K562 (cell line): ENCODE measurements at regions not wholly inside any gene's neighbourhood (a gene's known extent, or its start where the extent isn't known, plus 50 kb on each side); places are given as distances from the start of the nearest gene placed in this dataset.

Experiments
- CBFB ChIP-seq: sonication (generic); formaldehyde crosslinking; IDR thresholded peaks from 2 replicates; pipeline ENCODE4 v1.4.0; 2020; ENCODE audit warnings: mild to moderate bottlenecking, missing genetic modification reagents
- DACH1 ChIP-seq: fragments of 450-650 bp; IDR thresholded peaks from 2 replicates; pipeline ENCODE4 v1.6.1; 2018; ENCODE audit not compliant: partially characterized antibody
- E2F6 ChIP-seq, 2 experiments: IDR thresholded peaks; 2 replicates each; pipeline ENCODE4 v1.6.1; 2011; ENCODE audit warnings: borderline replicate concordance in 1 of 2, control low read depth in 1 of 2, low read depth in 1 of 2, low read length in 1 of 2, mild to moderate bottlenecking in 1 of 2, mixed read lengths in 1 of 2, moderate library complexity in 1 of 2; ENCODE audit not compliant: insufficient read depth in 1 of 2, insufficient read length in 1 of 2, poor library complexity in 1 of 2, severe bottlenecking in 1 of 2; ENCODE audit errors: extremely low read depth in 1 of 2
- FOXK1 ChIP-seq: sonication (generic); formaldehyde crosslinking; IDR thresholded peaks from 2 replicates; pipeline ENCODE4 v1.8.0; 2022; ENCODE audit warnings: missing genetic modification reagents, mild to moderate bottlenecking, borderline replicate concordance
- POLR2G ChIP-seq: fragments of 200-400 bp; formaldehyde crosslinking; IDR thresholded peaks from 2 replicates; pipeline ENCODE4 v1.6.1; 2017; ENCODE audit warnings: low read depth, mild to moderate bottlenecking, antibody characterized with exemption, low read length, moderate library complexity
- RNF2 ChIP-seq: sonication (generic); IDR thresholded peaks from 2 replicates; pipeline ENCODE4 v1.6.1; 2016
- RUNX1 ChIP-seq: sonication (generic); IDR thresholded peaks from 2 replicates; pipeline ENCODE4 v1.6.1; 2016; ENCODE audit warnings: antibody characterized with exemption, low read depth
- TBP ChIP-seq: optimal IDR thresholded peaks from 2 replicates; pipeline ENCODE3; 2011; ENCODE audit warnings: low read depth, low read length, improper control_type of control experiment
- ZNF146 ChIP-seq: IDR thresholded peaks from one replicate; pipeline ENCODE4 v1.6.1; 2018; ENCODE audit warnings: missing compliant biosample characterization; ENCODE audit not compliant: unreplicated experiment
- ZNF511 ChIP-seq: sonication (generic); formaldehyde crosslinking; IDR thresholded peaks from 2 replicates; pipeline ENCODE4 v1.8.0; 2022; ENCODE audit warnings: mild to moderate bottlenecking, missing genetic modification reagents
- TF ChIP-seq, protein P1 (sequence below): fragments of 450-650 bp; IDR thresholded peaks from 2 replicates; pipeline ENCODE4 v1.6.1; 2017; ENCODE audit warnings: antibody characterized with exemption, mild to moderate bottlenecking
- TF ChIP-seq, protein P2 (sequence below): sonication (generic); formaldehyde crosslinking; IDR thresholded peaks from 2 replicates; pipeline ENCODE4 v1.9.0; 2022; ENCODE audit warnings: mild to moderate bottlenecking, missing genetic modification reagents
- TF ChIP-seq, protein P3 (sequence below): fragments of 200-800 bp; sonication (Bioruptor generic); IDR thresholded peaks from 2 replicates; pipeline ENCODE4 v1.6.1; 2017; ENCODE audit warnings: missing genetic modification characterization, missing compliant biosample characterization
- TF ChIP-seq, protein P4 (sequence below): sonication (generic); formaldehyde crosslinking; IDR thresholded peaks from 2 replicates; pipeline ENCODE4 v1.8.0; 2023; ENCODE audit warnings: mild to moderate bottlenecking, missing genetic modification reagents

DNA sequence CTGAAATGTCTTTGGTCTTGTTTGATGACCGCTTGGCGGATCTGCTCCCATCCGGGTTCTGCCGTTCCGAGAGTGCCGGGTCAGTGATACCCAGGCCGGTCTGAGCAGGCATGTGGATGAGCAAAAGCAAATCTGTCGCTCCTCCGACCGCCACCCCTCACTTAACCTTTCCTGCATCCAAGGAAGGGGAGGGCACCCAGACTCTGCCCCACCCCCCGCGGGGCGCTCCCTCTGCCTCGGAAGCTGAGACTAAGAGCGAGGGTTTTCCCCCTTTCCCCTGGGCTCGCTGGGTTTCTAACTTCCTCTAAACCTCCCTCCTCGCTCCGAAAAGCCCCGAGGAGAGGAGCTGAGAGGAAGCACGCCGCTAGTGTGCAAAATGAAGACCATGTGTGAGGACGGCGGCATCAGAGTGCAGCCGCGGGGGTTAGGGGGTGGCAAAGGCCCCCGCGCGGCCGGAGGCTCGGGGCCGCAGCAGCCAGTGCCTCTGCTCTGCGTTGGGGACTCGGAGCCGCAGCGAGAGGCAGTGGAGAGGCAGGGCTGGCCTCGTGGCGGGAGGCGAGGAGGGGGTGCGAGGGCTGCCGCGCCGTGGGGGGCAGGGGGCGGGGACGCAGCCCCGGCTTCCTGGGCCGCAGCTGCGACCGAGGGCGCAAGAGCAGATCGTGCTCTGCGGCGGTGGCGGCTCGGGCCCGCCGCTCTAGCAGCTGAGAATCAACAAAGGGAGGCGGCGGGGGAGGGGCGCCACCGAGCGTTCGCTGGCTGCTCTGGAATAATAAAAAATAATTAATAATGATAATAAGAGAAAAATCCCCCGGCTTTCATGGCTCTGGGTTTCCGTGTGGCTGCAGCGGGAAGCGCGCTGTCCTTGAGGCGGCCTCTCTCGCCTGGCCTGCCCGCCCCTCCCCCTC lies 55.8 kb upstream of the BCOR start (continued):
- no peak for TF ChIP-seq ZNF511 (CRISPR knock-in tag)
- TF ChIP-seq, protein P1, sequence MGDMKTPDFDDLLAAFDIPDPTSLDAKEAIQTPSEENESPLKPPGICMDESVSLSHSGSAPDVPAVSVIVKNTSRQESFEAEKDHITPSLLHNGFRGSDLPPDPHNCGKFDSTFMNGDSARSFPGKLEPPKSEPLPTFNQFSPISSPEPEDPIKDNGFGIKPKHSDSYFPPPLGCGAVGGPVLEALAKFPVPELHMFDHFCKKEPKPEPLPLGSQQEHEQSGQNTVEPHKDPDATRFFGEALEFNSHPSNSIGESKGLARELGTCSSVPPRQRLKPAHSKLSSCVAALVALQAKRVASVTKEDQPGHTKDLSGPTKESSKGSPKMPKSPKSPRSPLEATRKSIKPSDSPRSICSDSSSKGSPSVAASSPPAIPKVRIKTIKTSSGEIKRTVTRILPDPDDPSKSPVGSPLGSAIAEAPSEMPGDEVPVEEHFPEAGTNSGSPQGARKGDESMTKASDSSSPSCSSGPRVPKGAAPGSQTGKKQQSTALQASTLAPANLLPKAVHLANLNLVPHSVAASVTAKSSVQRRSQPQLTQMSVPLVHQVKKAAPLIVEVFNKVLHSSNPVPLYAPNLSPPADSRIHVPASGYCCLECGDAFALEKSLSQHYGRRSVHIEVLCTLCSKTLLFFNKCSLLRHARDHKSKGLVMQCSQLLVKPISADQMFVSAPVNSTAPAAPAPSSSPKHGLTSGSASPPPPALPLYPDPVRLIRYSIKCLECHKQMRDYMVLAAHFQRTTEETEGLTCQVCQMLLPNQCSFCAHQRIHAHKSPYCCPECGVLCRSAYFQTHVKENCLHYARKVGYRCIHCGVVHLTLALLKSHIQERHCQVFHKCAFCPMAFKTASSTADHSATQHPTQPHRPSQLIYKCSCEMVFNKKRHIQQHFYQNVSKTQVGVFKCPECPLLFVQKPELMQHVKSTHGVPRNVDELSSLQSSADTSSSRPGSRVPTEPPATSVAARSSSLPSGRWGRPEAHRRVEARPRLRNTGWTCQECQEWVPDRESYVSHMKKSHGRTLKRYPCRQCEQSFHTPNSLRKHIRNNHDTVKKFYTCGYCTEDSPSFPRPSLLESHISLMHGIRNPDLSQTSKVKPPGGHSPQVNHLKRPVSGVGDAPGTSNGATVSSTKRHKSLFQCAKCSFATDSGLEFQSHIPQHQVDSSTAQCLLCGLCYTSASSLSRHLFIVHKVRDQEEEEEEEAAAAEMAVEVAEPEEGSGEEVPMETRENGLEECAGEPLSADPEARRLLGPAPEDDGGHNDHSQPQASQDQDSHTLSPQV: peak; percentile 17; the same call in 1 of the 2 replicates
- TF ChIP-seq, protein P2, sequence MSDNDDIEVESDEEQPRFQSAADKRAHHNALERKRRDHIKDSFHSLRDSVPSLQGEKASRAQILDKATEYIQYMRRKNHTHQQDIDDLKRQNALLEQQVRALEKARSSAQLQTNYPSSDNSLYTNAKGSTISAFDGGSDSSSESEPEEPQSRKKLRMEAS (CRISPR knock-in tag): peak; percentile 50
- peak; percentile 76 for TF ChIP-seq POLR2G
- TF ChIP-seq, protein P3, sequence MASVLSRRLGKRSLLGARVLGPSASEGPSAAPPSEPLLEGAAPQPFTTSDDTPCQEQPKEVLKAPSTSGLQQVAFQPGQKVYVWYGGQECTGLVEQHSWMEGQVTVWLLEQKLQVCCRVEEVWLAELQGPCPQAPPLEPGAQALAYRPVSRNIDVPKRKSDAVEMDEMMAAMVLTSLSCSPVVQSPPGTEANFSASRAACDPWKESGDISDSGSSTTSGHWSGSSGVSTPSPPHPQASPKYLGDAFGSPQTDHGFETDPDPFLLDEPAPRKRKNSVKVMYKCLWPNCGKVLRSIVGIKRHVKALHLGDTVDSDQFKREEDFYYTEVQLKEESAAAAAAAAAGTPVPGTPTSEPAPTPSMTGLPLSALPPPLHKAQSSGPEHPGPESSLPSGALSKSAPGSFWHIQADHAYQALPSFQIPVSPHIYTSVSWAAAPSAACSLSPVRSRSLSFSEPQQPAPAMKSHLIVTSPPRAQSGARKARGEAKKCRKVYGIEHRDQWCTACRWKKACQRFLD (CRISPR knock-in tag): 0 out of 2 replicates have a peak, but pooled peaks have one; percentile 22
- no peak for TF ChIP-seq DACH1
- peak; percentile 14; the same call in 1 of the 2 replicates for TF ChIP-seq RNF2
- no peak for TF ChIP-seq CBFB (CRISPR knock-in tag)
- peak; percentile 45 for TF ChIP-seq TBP
- TF ChIP-seq ZNF146 (CRISPR knock-in tag): no peak
- TF ChIP-seq RUNX1: no peak
- TF ChIP-seq E2F6 (IDR thresholded peaks at IDR 0.05; ENCODE audit: borderline replicate concordance in 1 of 2, extremely low read depth in 1 of 2, insufficient read depth in 1 of 2, insufficient read length in 1 of 2, low read depth in 1 of 2, low read length in 1 of 2, poor library complexity in 1 of 2, severe bottlenecking in 1 of 2): peak in 1 of 2 experiments; percentile 86
- TF ChIP-seq, protein P4, sequence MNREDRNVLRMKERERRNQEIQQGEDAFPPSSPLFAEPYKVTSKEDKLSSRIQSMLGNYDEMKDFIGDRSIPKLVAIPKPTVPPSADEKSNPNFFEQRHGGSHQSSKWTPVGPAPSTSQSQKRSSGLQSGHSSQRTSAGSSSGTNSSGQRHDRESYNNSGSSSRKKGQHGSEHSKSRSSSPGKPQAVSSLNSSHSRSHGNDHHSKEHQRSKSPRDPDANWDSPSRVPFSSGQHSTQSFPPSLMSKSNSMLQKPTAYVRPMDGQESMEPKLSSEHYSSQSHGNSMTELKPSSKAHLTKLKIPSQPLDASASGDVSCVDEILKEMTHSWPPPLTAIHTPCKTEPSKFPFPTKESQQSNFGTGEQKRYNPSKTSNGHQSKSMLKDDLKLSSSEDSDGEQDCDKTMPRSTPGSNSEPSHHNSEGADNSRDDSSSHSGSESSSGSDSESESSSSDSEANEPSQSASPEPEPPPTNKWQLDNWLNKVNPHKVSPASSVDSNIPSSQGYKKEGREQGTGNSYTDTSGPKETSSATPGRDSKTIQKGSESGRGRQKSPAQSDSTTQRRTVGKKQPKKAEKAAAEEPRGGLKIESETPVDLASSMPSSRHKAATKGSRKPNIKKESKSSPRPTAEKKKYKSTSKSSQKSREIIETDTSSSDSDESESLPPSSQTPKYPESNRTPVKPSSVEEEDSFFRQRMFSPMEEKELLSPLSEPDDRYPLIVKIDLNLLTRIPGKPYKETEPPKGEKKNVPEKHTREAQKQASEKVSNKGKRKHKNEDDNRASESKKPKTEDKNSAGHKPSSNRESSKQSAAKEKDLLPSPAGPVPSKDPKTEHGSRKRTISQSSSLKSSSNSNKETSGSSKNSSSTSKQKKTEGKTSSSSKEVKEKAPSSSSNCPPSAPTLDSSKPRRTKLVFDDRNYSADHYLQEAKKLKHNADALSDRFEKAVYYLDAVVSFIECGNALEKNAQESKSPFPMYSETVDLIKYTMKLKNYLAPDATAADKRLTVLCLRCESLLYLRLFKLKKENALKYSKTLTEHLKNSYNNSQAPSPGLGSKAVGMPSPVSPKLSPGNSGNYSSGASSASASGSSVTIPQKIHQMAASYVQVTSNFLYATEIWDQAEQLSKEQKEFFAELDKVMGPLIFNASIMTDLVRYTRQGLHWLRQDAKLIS (CRISPR knock-in tag): peak; percentile 68; the same call in 1 of the 2 replicates
- no peak for TF ChIP-seq FOXK1 (CRISPR knock-in tag)
